ENCODE measurements at regions not wholly inside any gene's neighbourhood (a gene's known extent, or its start where the extent isn't known, plus 50 kb on each side); places are given as distances from the start of the nearest gene placed in this dataset.

GRCh38 chr1:240027059-240027462 lies 64.6 kb upstream of the FMN2 start:
- TF ChIP-seq CTCF (IDR thresholded peaks at IDR 0.05; ENCODE audit: low read depth, low read length) (peak; percentile 80), POLR2A (IDR thresholded peaks at IDR 0.05; ENCODE audit: extremely low read depth, insufficient read length) (no peak), MAX (IDR thresholded peaks at IDR 0.05; ENCODE audit: low read depth, low read length) (no peak)
